HepG2 (cell line): ENCODE measurements at regions not wholly inside any gene's neighbourhood (a gene's known extent, or its start where the extent isn't known, plus 50 kb on each side); places are given as distances from the start of the nearest gene placed in this dataset.

ENCODE experiments used
- ATAC-seq: fragments of 200-7000 bp; cut with Tn5 transposase; 3 replicates; pipeline ENCODE4 v1.9.1; 2020; ENCODE audit warnings: mild to moderate bottlenecking, moderate library complexity
- BruUV-seq: library from RNA; stranded (reverse); fragments of 400-500 nt; replicated peaks from 2 replicates; lab custom pipeline; 2021; lab: Mats Ljungman, UMichigan
- CTCF ChIA-PET: fragments of 300-600 bp; formaldehyde crosslinking; extraction: SDS; loops from one replicate; lab custom pipeline; 2021; ENCODE audit warnings: low total read pairs, inconsistent platforms, low intra/inter-chr PET ratio; lab: Yijun Ruan, JAX
- POLR2A ChIA-PET: fragments of 350-600 bp; sonication (Branson Sonifier 250); formaldehyde crosslinking; loops from one replicate; lab custom pipeline; 2020; ENCODE audit warnings: antibody characterized with exemption, inconsistent platforms; lab: Yijun Ruan, JAX
- DNase-seq: peaks from one replicate; pipeline ENCODE4 v3.0.0-alpha.2; 2015; ENCODE audit warnings: low spot score
- FAIRE-seq: peaks from 3 replicates; lab custom pipeline; 2011; peaks lifted over from hg19 to GRCh38; lab: Jason Lieb, UNC
- H2AFZ ChIP-seq: one replicate; pipeline ENCODE4 v1.6.1; 2011; ENCODE audit warnings: low read length, inconsistent platforms
- H3K27ac ChIP-seq: fragments of 300-600 bp; 3 replicates; pipeline ENCODE4 v1.8.0; 2011; ENCODE audit warnings: mixed run types, mild to moderate bottlenecking, mixed read lengths, low read length, inconsistent platforms; ENCODE audit not compliant: insufficient read depth; ENCODE audit errors: extremely low read length
- H3K27me3 ChIP-seq, 2 experiments: fragments of 200-600 bp in 1 of 2; 2 replicates in 1 of 2; 3 replicates in 1 of 2; pipeline versions ENCODE4 v1.6.0 to v1.8.0; 2011; ENCODE audit warnings: low read length in 2 of 2, mild to moderate bottlenecking in 2 of 2, moderate library complexity in 2 of 2, inconsistent platforms in 1 of 2; ENCODE audit not compliant: insufficient read depth in 2 of 2, control insufficient read depth in 1 of 2
- H3K36me3 ChIP-seq, 2 experiments: fragments of 200-600 bp in 1 of 2; replicated peaks in 1 of 2; 2 replicates in 1 of 2; 3 replicates in 1 of 2; pipeline versions ENCODE4 v1.5.1 to v1.8.0; 2011; ENCODE audit warnings: low read length in 2 of 2, inconsistent platforms in 1 of 2; ENCODE audit not compliant: insufficient read depth in 2 of 2, control insufficient read depth in 1 of 2
- H3K4me1 ChIP-seq: 2 replicates; pipeline ENCODE4 v1.5.1; 2012; ENCODE audit warnings: low read length, inconsistent platforms; ENCODE audit not compliant: insufficient read depth
- H3K4me2 ChIP-seq: 2 replicates; pipeline ENCODE4 v1.6.0; 2011; ENCODE audit warnings: low read depth, low read length, inconsistent platforms
- H3K4me3 ChIP-seq, 3 experiments: fragments of 200-600 bp in 1 of 3; sonication (generic), shearing (Covaris generic) in 1 of 3; replicated peaks in 1 of 3; 2 replicates each; pipeline ENCODE4 v1.5.1; 2011 to 2016; ENCODE audit warnings: low read length in 3 of 3, inconsistent platforms in 2 of 3, low read depth in 2 of 3, mild to moderate bottlenecking in 2 of 3, control low read depth in 1 of 3, mixed read lengths in 1 of 3; ENCODE audit not compliant: insufficient read depth in 1 of 3
- H3K79me2 ChIP-seq: one replicate; pipeline ENCODE4 v1.6.1; 2011; ENCODE audit warnings: low read length, inconsistent platforms; ENCODE audit not compliant: insufficient read depth
- H3K9ac ChIP-seq: 2 replicates; pipeline ENCODE4 v1.6.0; 2011; ENCODE audit warnings: mild to moderate bottlenecking, low read depth, low read length, inconsistent platforms; ENCODE audit not compliant: insufficient read depth
- H3K9me3 ChIP-seq: 2 replicates; pipeline ENCODE4 v1.5.1; 2012; ENCODE audit warnings: mild to moderate bottlenecking, low read length
- H4K20me1 ChIP-seq: 2 replicates; pipeline ENCODE4 v1.6.0; 2011; ENCODE audit warnings: inconsistent platforms, mild to moderate bottlenecking, low read length, moderate library complexity; ENCODE audit not compliant: insufficient read depth
- ARNT2 ChIP-seq: sonication (generic); formaldehyde crosslinking; IDR thresholded peaks from 2 replicates; pipeline ENCODE4 v1.8.0; 2022; ENCODE audit warnings: mild to moderate bottlenecking, low read depth, missing genetic modification reagents, moderate library complexity
- FOXO1 ChIP-seq: sonication (generic); formaldehyde crosslinking; IDR thresholded peaks from 2 replicates; pipeline ENCODE4 v1.4.0; 2020; ENCODE audit warnings: missing genetic modification reagents
- HOXA7 ChIP-seq: sonication (generic); formaldehyde crosslinking; IDR thresholded peaks from 2 replicates; pipeline ENCODE4 v1.8.1; 2022; ENCODE audit warnings: mild to moderate bottlenecking, missing genetic modification reagents, moderate library complexity
- MXD4 ChIP-seq: IDR thresholded peaks from 2 replicates; pipeline ENCODE4 v1.6.1; 2016; ENCODE audit warnings: mild to moderate bottlenecking, missing biosample characterization, missing genetic modification reagents
- PAWR ChIP-seq: sonication (generic); formaldehyde crosslinking; IDR thresholded peaks from 2 replicates; pipeline ENCODE4 v1.4.0; 2020; ENCODE audit warnings: missing genetic modification reagents, mild to moderate bottlenecking, borderline replicate concordance
- SIX1 ChIP-seq: sonication (generic); formaldehyde crosslinking; IDR thresholded peaks from 2 replicates; pipeline ENCODE4 v1.4.0; 2020; ENCODE audit warnings: missing genetic modification reagents, borderline replicate concordance
- ZMYM3 ChIP-seq: sonication (generic); formaldehyde crosslinking; IDR thresholded peaks from 2 replicates; pipeline ENCODE4 v1.5.1; 2020; ENCODE audit warnings: mild to moderate bottlenecking, missing genetic modification reagents
- ZNF234 ChIP-seq: sonication (generic); formaldehyde crosslinking; conservative IDR thresholded peaks from 2 replicates; pipeline ENCODE4 v1.5.1; 2020; ENCODE audit warnings: mild to moderate bottlenecking, missing genetic modification reagents
- ZNF615 ChIP-seq: sonication (generic); formaldehyde crosslinking; IDR thresholded peaks from 2 replicates; pipeline ENCODE4 v1.5.0; 2020; ENCODE audit warnings: mild to moderate bottlenecking, missing genetic modification reagents, borderline replicate concordance
- ZNF670 ChIP-seq: sonication (generic); formaldehyde crosslinking; IDR thresholded peaks from 2 replicates; pipeline ENCODE4 v1.8.0; 2022; ENCODE audit warnings: mild to moderate bottlenecking, missing genetic modification reagents, borderline replicate concordance
- ZNF879 ChIP-seq: sonication (generic); formaldehyde crosslinking; IDR thresholded peaks from 2 replicates; pipeline ENCODE4 v1.8.1; 2023; ENCODE audit warnings: missing genetic modification reagents
- WGBS: methylation state at CpG from one replicate; pipeline ENCODE4 v1.1.6; 2017; ENCODE audit warnings: low lambda C conversion rate; 5-methylcytosine and 5-hydroxymethylcytosine counted together
- in situ Hi-C: cut with HindIII; loops from 2 replicates; pipeline ENCODE4 v1.10.0; 2017; ENCODE audit warnings: low pct_unique_long_range_greater_than_20kb; ENCODE audit not compliant: extremely low pct_ligation_motif_present
- intact Hi-C: fragments of 100-400 bp; cut with micrococcal nuclease; formaldehyde crosslinking; loops from one replicate; pipeline ENCODE4 v1.10.0; 2022; ENCODE audit not compliant: unreplicated experiment
- TF ChIP-seq, protein P1 (sequence below): IDR thresholded peaks from 2 replicates; pipeline ENCODE4 v1.6.1; 2016; ENCODE audit warnings: missing compliant biosample characterization, missing genetic modification reagents, borderline replicate concordance
- TF ChIP-seq, protein P2 (sequence below): sonication (generic); formaldehyde crosslinking; IDR thresholded peaks from 2 replicates; pipeline ENCODE4 v1.4.0; 2020; ENCODE audit warnings: missing genetic modification reagents

DNA sequence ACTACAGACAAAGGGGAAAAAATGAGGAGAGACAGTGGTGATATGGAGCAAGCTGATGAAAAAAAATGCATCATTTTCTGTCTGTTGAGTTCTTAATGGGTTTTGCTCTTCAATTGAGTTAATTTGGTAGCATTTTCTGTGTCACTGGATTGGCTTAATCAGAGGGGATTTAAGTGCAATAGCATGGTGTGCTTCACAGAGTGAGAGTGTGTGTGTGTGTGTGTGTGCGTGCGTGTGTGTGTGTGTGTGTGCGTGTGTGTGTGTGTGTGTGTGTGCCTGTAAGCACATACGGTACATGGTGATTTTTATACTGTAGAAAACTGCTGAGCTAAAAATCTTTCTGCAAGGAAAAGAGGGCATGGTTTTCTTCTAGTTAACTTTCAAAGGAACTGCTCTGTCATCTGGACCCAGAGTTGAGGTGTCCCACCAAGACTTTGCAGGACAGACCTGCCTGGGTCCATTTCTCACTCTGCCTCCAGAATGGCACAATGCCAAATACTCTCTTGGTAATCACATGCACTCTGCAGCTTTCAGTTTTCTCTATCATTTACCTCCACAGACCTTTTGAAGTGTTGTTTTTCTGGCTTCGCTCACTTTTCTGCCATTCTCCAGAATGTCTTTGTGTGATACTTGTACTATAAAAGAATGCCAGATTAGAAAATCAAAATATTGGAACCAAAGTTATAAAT is 952.6 kb upstream of the SOX9 start:
- Histone ChIP-seq H3K9ac (no peak overlapping the region), H2AFZ (no peak overlapping the region), H3K36me3 (no peaks in the 10 kb centered on the region), H3K4me1 (no peaks in the 10 kb centered on the region), H3K27ac (no peak overlapping the region), H3K27me3 (no peaks in the 10 kb centered on the region), H3K79me2 (no peaks in the 10 kb centered on the region), H4K20me1 (no peaks in the 10 kb centered on the region), H3K4me3 (no peak overlapping the region), H3K9me3 (peaks cover 43% of the 10 kb centered on the region), H3K4me2 (no peak overlapping the region)
- intact Hi-C loops: no loop called here
- TF ChIP-seq ZNF234 (CRISPR knock-in tag) (no peak), FOXO1 (CRISPR knock-in tag) (no peak), MXD4 (CRISPR knock-in tag) (no peak), ZMYM3 (CRISPR knock-in tag) (no peak), ZNF615 (no peak), SIX1 (CRISPR knock-in tag) (no peak), ZNF670 (CRISPR knock-in tag) (no peak), ARNT2 (CRISPR knock-in tag) (no peak), ZNF879 (CRISPR knock-in tag) (no peak), HOXA7 (CRISPR knock-in tag) (no peak), PAWR (CRISPR knock-in tag) (no peak)
- TF ChIP-seq, protein P1, sequence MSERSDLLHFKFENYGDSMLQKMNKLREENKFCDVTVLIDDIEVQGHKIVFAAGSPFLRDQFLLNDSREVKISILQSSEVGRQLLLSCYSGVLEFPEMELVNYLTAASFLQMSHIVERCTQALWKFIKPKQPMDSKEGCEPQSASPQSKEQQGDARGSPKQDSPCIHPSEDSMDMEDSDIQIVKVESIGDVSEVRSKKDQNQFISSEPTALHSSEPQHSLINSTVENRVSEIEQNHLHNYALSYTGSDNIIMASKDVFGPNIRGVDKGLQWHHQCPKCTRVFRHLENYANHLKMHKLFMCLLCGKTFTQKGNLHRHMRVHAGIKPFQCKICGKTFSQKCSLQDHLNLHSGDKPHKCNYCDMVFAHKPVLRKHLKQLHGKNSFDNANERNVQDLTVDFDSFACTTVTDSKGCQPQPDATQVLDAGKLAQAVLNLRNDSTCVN (CRISPR knock-in tag): no peak
- TF ChIP-seq, protein P2, sequence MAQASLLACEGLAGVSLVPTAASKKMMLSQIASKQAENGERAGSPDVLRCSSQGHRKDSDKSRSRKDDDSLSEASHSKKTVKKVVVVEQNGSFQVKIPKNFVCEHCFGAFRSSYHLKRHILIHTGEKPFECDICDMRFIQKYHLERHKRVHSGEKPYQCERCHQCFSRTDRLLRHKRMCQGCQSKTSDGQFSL (CRISPR knock-in tag): no peak
- BruUV-seq: no TSS peak
- WGBS: 47% methylated on average over 5 of the region's 5 CpGs
- ChIA-PET POLR2A (no interaction called here), CTCF (no interaction called here)
- no peak for DNase-seq
- no peak for FAIRE-seq
- ATAC-seq: no peak
- in situ Hi-C loops: no loop called here
